Right atrium auricular region (tissue), 2 donors: ENCODE measurements at regions not wholly inside any gene's neighbourhood (a gene's known extent, or its start where the extent isn't known, plus 50 kb on each side); places are given as distances from the start of the nearest gene placed in this dataset.

Experiments
- DNase-seq: peaks from one replicate; pipeline ENCODE4 v3.0.0-alpha.2; 2019; ENCODE audit warnings: low spot score
- H3K27ac ChIP-seq, 2 donors: fragments of 200-600 bp; sonication (generic); 1 replicate in 1 of 2; 2 replicates in 1 of 2; pipeline ENCODE4 v1.5.1; 2016 to 2019
- H3K27me3 ChIP-seq, 2 donors: fragments of 200-600 bp; sonication (generic); one replicate each; pipeline versions ENCODE4 v1.5.1 to v1.6.0; 2017 to 2019
- H3K36me3 ChIP-seq: fragments of 200-600 bp; sonication (generic); one replicate; pipeline ENCODE4 v1.5.1; 2016
- H3K4me1 ChIP-seq, 2 donors: fragments of 200-600 bp; sonication (generic); one replicate each; pipeline versions ENCODE4 v1.5.1 to v1.6.0; 2017 to 2019
- H3K4me3 ChIP-seq, 2 donors: fragments of 200-600 bp; sonication (generic); 1 replicate in 1 of 2; 2 replicates in 1 of 2; pipeline ENCODE4 v1.5.1; 2017 to 2019; ENCODE audit warnings: mild to moderate bottlenecking in 1 of 2, moderate library complexity in 1 of 2
- H3K9me3 ChIP-seq, 2 donors: fragments of 200-600 bp; sonication (generic); one replicate each; pipeline ENCODE4 v1.5.1; 2019
- TF ChIP-seq, protein P1 (sequence below), 2 donors: fragments of 200-600 bp; sonication (generic); IDR thresholded peaks; one replicate each; pipeline ENCODE4 v1.5.1; 2019; ENCODE audit warnings: antibody characterized with exemption in 2 of 2

GRCh38 chr10:112047674-112048073 is 135.9 kb downstream of the GPAM start:
- no peak for DNase-seq
- H3K4me3 ChIP-seq: no peak overlapping the region
- no peaks in the 10 kb centered on the region for H3K27me3 ChIP-seq
- H3K27ac ChIP-seq: no peak overlapping the region
- no peaks in the 10 kb centered on the region for H3K36me3 ChIP-seq
- TF ChIP-seq, protein P1, sequence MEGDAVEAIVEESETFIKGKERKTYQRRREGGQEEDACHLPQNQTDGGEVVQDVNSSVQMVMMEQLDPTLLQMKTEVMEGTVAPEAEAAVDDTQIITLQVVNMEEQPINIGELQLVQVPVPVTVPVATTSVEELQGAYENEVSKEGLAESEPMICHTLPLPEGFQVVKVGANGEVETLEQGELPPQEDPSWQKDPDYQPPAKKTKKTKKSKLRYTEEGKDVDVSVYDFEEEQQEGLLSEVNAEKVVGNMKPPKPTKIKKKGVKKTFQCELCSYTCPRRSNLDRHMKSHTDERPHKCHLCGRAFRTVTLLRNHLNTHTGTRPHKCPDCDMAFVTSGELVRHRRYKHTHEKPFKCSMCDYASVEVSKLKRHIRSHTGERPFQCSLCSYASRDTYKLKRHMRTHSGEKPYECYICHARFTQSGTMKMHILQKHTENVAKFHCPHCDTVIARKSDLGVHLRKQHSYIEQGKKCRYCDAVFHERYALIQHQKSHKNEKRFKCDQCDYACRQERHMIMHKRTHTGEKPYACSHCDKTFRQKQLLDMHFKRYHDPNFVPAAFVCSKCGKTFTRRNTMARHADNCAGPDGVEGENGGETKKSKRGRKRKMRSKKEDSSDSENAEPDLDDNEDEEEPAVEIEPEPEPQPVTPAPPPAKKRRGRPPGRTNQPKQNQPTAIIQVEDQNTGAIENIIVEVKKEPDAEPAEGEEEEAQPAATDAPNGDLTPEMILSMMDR (IDR thresholded peaks at IDR 0.05): no peak
- no peaks in the 10 kb centered on the region for H3K9me3 ChIP-seq
- no peaks in the 10 kb centered on the region for H3K4me1 ChIP-seq

GRCh38 chr10:112052166-112052565 is 131.4 kb downstream of the GPAM start:
- no peak overlapping the region for H3K4me3 ChIP-seq
- no peaks in the 10 kb centered on the region for H3K36me3 ChIP-seq
- DNase-seq: no peak
- H3K27me3 ChIP-seq: no peaks in the 10 kb centered on the region
- TF ChIP-seq, protein P1 (IDR thresholded peaks at IDR 0.05): no peak
- no peaks in the 10 kb centered on the region for H3K4me1 ChIP-seq
- no peaks in the 10 kb centered on the region for H3K9me3 ChIP-seq
- no peak overlapping the region for H3K27ac ChIP-seq

DNA sequence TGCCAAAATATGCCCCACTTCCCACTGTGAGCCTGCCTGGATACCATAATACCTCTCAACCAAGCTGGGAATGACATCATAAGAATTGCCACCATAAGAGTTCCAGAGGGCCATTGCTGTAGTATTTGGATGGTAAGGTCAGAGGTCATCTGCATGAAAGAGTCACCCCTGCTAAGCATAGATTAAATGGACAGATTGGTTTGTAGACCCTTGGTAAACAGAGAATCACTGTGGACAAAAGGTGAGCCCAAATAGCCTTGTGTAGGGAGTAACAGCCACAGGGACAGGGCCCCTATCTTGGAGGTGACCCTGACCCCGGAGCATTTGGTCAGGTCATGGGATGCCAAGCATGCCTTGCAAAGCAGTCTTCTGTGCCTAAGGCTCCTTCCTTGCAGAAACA is 129.7 kb downstream of the GPAM start:
- H3K27ac ChIP-seq: no peak overlapping the region
- H3K9me3 ChIP-seq: no peaks in the 10 kb centered on the region
- no peaks in the 10 kb centered on the region for H3K4me1 ChIP-seq
- TF ChIP-seq, protein P1 (IDR thresholded peaks at IDR 0.05): no peak
- H3K27me3 ChIP-seq: no peaks in the 10 kb centered on the region
- no peak for DNase-seq
- H3K36me3 ChIP-seq: no peaks in the 10 kb centered on the region
- H3K4me3 ChIP-seq: no peak overlapping the region

DNA sequence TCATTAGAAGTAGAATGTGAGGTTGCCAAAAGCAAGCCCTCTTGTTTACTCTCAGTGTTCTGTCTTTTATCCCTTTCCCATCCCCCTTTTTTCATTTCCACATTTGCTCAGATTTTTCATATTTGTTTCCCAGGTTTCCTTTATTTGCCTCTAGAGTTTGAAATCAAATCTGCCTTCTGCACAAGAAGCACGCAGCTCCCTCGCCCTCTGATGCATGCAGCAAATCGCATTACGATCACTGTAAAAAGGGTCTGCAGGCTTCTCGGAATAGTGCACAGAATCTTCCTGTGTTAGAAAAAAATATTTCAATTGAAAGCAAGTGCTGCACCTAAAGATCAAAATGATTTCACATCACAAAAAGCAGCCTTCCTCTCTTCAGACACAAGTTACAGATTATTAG is 129.0 kb downstream of the GPAM start:
- no peaks in the 10 kb centered on the region for H3K4me1 ChIP-seq
- no peaks in the 10 kb centered on the region for H3K27me3 ChIP-seq
- no peaks in the 10 kb centered on the region for H3K36me3 ChIP-seq
- no peak overlapping the region for H3K27ac ChIP-seq
- H3K4me3 ChIP-seq: no peak overlapping the region
- no peaks in the 10 kb centered on the region for H3K9me3 ChIP-seq
- no peak for DNase-seq
- TF ChIP-seq, protein P1 (IDR thresholded peaks at IDR 0.05): no peak

GRCh38 chr10:112057072-112057471 is 126.5 kb downstream of the GPAM start:
- Histone ChIP-seq H3K9me3 (no peaks in the 10 kb centered on the region), H3K36me3 (no peaks in the 10 kb centered on the region), H3K4me1 (no peaks in the 10 kb centered on the region), H3K27me3 (no peaks in the 10 kb centered on the region), H3K27ac (no peak overlapping the region), H3K4me3 (no peak overlapping the region)
- TF ChIP-seq, protein P1 (IDR thresholded peaks at IDR 0.05): no peak
- no peak for DNase-seq

DNA sequence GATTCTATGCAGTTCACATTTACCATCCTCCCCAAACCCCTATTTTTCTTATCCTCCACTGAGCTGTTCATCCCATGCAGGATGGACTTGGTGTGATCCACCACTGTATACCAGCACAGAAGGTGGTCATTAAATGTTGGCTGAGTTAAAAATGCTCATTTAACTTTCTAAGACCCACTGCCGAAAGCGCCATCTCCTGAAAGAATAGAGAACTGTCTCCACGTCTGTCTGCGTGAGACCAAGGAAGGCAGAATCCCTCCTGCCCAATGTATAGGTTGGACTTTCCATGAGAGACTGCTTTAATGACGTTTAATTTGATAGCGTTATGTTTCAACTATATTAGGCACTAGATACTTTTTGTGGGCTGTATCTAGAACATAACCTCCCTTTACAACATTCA is 124.3 kb downstream of the GPAM start:
- no peaks in the 10 kb centered on the region for H3K27me3 ChIP-seq
- no peak overlapping the region for H3K27ac ChIP-seq
- H3K9me3 ChIP-seq: no peaks in the 10 kb centered on the region
- TF ChIP-seq, protein P1 (IDR thresholded peaks at IDR 0.05): no peak
- H3K4me1 ChIP-seq: no peaks in the 10 kb centered on the region
- H3K36me3 ChIP-seq: no peaks in the 10 kb centered on the region
- no peak for DNase-seq
- no peak overlapping the region for H3K4me3 ChIP-seq
